Esophagus squamous epithelium (tissue), 5 donors: ENCODE measurements at regions not wholly inside any gene's neighbourhood (a gene's known extent, or its start where the extent isn't known, plus 50 kb on each side); places are given as distances from the start of the nearest gene placed in this dataset.

Source experiments
- DNase-seq: peaks from one replicate; lab custom pipeline; 2025; lab: John Stamatoyannopoulos, UW
- H3K27ac ChIP-seq, 4 donors: fragments of 200-600 bp; sonication (generic); one replicate each; pipeline ENCODE4 v1.5.1; 2016 to 2019; ENCODE audit warnings: mild to moderate bottlenecking in 1 of 4
- H3K27me3 ChIP-seq, 4 donors: fragments of 200-600 bp; sonication (generic); 1 replicate in 3 of 4; 2 replicates in 1 of 4; pipeline versions ENCODE4 v1.5.1 to v1.6.0; 2017 to 2021; ENCODE audit warnings: antibody characterized with exemption in 1 of 4
- H3K36me3 ChIP-seq, 3 donors: fragments of 200-600 bp; sonication (generic); one replicate each; pipeline ENCODE4 v1.5.1; 2016 to 2019
- H3K4me1 ChIP-seq, 3 donors: fragments of 200-600 bp; sonication (generic); one replicate each; pipeline ENCODE4 v1.5.1; 2017 to 2019
- H3K4me3 ChIP-seq, 4 donors: fragments of 200-600 bp; sonication (generic); 1 replicate in 3 of 4; 2 replicates in 1 of 4; pipeline ENCODE4 v1.5.1; 2016 to 2019; ENCODE audit warnings: mild to moderate bottlenecking in 2 of 4, moderate library complexity in 1 of 4
- H3K9me3 ChIP-seq, 3 donors: fragments of 200-600 bp; sonication (generic); one replicate each; pipeline ENCODE4 v1.5.1; 2016 to 2019
- CTCF ChIP-seq, 6 experiments: fragments of 450-650 bp in 4 of 6; fragments of 200-600 bp in 2 of 6; sonication (generic) in 2 of 6; IDR thresholded peaks; one replicate each; pipeline ENCODE4 v1.5.1; 2016 to 2019; ENCODE audit warnings: antibody characterized with exemption in 6 of 6, mild to moderate bottlenecking in 4 of 6, moderate library complexity in 4 of 6
- POLR2A ChIP-seq, 4 donors: fragments of 450-650 bp; IDR thresholded peaks; one replicate each; pipeline ENCODE4 v1.6.1; 2017; ENCODE audit warnings: antibody characterized with exemption in 4 of 4, mild to moderate bottlenecking in 4 of 4, moderate library complexity in 3 of 4
- WGBS, 2 donors: methylation state at CpG; one replicate each; pipeline ENCODE4 v1.1.5; 2018; 5-methylcytosine and 5-hydroxymethylcytosine counted together
- intact Hi-C: fragments of 100-400 bp; cut with DNase I; formaldehyde crosslinking; loops from one replicate; pipeline ENCODE4 v1.15.0; 2022
- donor health status: DM: yes; HTN: yes; CAD: no.

GRCh38 chr2:64817453-64817852, 163.7 kb upstream of the SERTAD2 start:
- H3K27me3 ChIP-seq = no peaks in the 10 kb centered on the region

GRCh38 chr2:64818664-64819060, 164.9 kb upstream of the SERTAD2 start:
- TF ChIP-seq POLR2A (IDR thresholded peaks at IDR 0.05) (no peak), CTCF (IDR thresholded peaks at IDR 0.05) (no peak)
- no peak for DNase-seq
- Histone ChIP-seq H3K27me3 (no peaks in the 10 kb centered on the region), H3K4me1 (peaks cover 0 to 7% (median 4%) of the 10 kb centered on the region in 3 donors), H3K4me3 (no peak overlapping the region), H3K27ac (no peak overlapping the region), H3K9me3 (no peaks in the 10 kb centered on the region), H3K36me3 (no peaks in the 10 kb centered on the region)
- 43 to 46% methylated on average over 4 of the region's 4 CpGs for WGBS, 2 donors
- intact Hi-C loops = no loop called here

More at GRCh38 chr2:64817453-64817852, 163.7 kb upstream of the SERTAD2 start:
- WGBS, 2 donors = 75 to 86% methylated on average over 2 to 4 of the region's 4 CpGs
- Histone ChIP-seq H3K27ac (no peak overlapping the region), H3K4me1 (peaks cover 3 to 18% (median 4%) of the 10 kb centered on the region in 3 donors), H3K36me3 (no peaks in the 10 kb centered on the region), H3K4me3 (no peak overlapping the region), H3K9me3 (no peaks in the 10 kb centered on the region)
- intact Hi-C loops = no loop called here
- TF ChIP-seq CTCF (IDR thresholded peaks at IDR 0.05) (no peak), POLR2A (IDR thresholded peaks at IDR 0.05) (no peak)
- DNase-seq = no peak

- H3K27ac ChIP-seq = peak overlapping the region in 3 of 4 donors; percentile 32 to 54 (median 50)
- TF ChIP-seq POLR2A (IDR thresholded peaks at IDR 0.05) (no peak), CTCF (IDR thresholded peaks at IDR 0.05) (no peak)
- H3K4me3 ChIP-seq = no peak overlapping the region
- H3K27me3 ChIP-seq = no peaks in the 10 kb centered on the region
- no peaks in the 10 kb centered on the region for H3K9me3 ChIP-seq
- H3K36me3 ChIP-seq = no peaks in the 10 kb centered on the region
- DNase-seq = no peak
- H3K4me1 ChIP-seq = peaks cover 0 to 7% (median 4%) of the 10 kb centered on the region in 3 donors
- intact Hi-C loops = no loop called here
- 67 to 77% methylated on average over 2 of the region's 2 CpGs for WGBS, 2 donors
Measured at GRCh38 chr2:64819361-64819760, 165.6 kb upstream of the SERTAD2 start.

- H3K27me3 ChIP-seq = no peaks in the 10 kb centered on the region
- peak overlapping the region in 3 of 4 donors; percentile 32 to 54 (median 50) for H3K27ac ChIP-seq
- no peaks in the 10 kb centered on the region for H3K9me3 ChIP-seq
- H3K4me1 ChIP-seq = peaks cover 0 to 7% (median 4%) of the 10 kb centered on the region in 3 donors
- WGBS, 2 donors = 71 to 83% methylated on average over 10 to 11 of the region's 11 CpGs
- TF ChIP-seq CTCF (IDR thresholded peaks at IDR 0.05) (no peak), POLR2A (IDR thresholded peaks at IDR 0.05) (no peak)
- no peak for DNase-seq
- intact Hi-C loops = no loop called here
- H3K4me3 ChIP-seq = peak overlapping the region in 1 of 4 donors; percentile 27
- no peaks in the 10 kb centered on the region for H3K36me3 ChIP-seq
Measured at GRCh38 chr2:64819774-64820688, 166.3 kb upstream of the SERTAD2 start.

- peak overlapping the region in 2 of 4 donors; percentile 29 to 48 for H3K27ac ChIP-seq
- no peak overlapping the region for H3K4me3 ChIP-seq
- WGBS, 2 donors = 80 to 83% methylated on average over 1 of the region's 1 CpG
- H3K27me3 ChIP-seq = no peaks in the 10 kb centered on the region
- intact Hi-C loops = no loop called here
- H3K36me3 ChIP-seq = no peaks in the 10 kb centered on the region
- no peaks in the 10 kb centered on the region for H3K9me3 ChIP-seq
- H3K4me1 ChIP-seq = peaks cover 0 to 7% (median 4%) of the 10 kb centered on the region in 3 donors
- DNase-seq = no peak
- TF ChIP-seq CTCF (IDR thresholded peaks at IDR 0.05) (no peak), POLR2A (IDR thresholded peaks at IDR 0.05) (no peak)
Measured at GRCh38 chr2:64820901-64821300, 167.2 kb upstream of the SERTAD2 start.
